ENCODE measurements at regions not wholly inside any gene's neighbourhood (a gene's known extent, or its start where the extent isn't known, plus 50 kb on each side); places are given as distances from the start of the nearest gene placed in this dataset.

GRCh38 chr3:44030687-44031305 is 210.9 kb upstream of the TOPAZ1 start:
- TF ChIP-seq CTCF (IDR thresholded peaks at IDR 0.05): no peak

GRCh38 chr3:44031387-44032380 is 210.0 kb upstream of the TOPAZ1 start:
- TF ChIP-seq CTCF (IDR thresholded peaks at IDR 0.05): no peak

- no peak for TF ChIP-seq CTCF (IDR thresholded peaks at IDR 0.05)
Observed at GRCh38 chr3:44032487-44032886, 209.2 kb upstream of the TOPAZ1 start.

- no peak for TF ChIP-seq CTCF (IDR thresholded peaks at IDR 0.05)
Observed at GRCh38 chr3:44033123-44033522, 208.6 kb upstream of the TOPAZ1 start.

- no peak for TF ChIP-seq CTCF (IDR thresholded peaks at IDR 0.05)
Observed at GRCh38 chr3:44036850-44037249, 204.8 kb upstream of the TOPAZ1 start.

- TF ChIP-seq CTCF (IDR thresholded peaks at IDR 0.05): no peak
Observed at GRCh38 chr3:44039006-44039405, 202.7 kb upstream of the TOPAZ1 start.

GRCh38 chr3:44041726-44042125 is 200.0 kb upstream of the TOPAZ1 start:
- TF ChIP-seq CTCF (IDR thresholded peaks at IDR 0.05): no peak
